ENCODE measurements at regions not wholly inside any gene's neighbourhood (a gene's known extent, or its start where the extent isn't known, plus 50 kb on each side); places are given as distances from the start of the nearest gene placed in this dataset.

- ATAC-seq (no peak), DNase-seq (ENCODE audit: low read depth, low spot score) (no peak), FAIRE-seq (no peak)
- Histone ChIP-seq H3K9ac (ENCODE audit: control insufficient read depth, insufficient read depth, low read length) (no peak overlapping the region), H3K27me3 (replicated peaks in 1 of 2; ENCODE audit: control insufficient read depth in 2 of 2, insufficient read depth in 2 of 2, low read length in 1 of 2) (no peaks in the 10 kb centered on the region), H4K20me1 (ENCODE audit: control insufficient read depth, insufficient read depth) (no peaks in the 10 kb centered on the region), H3K36me3 (ENCODE audit: control insufficient read depth in 2 of 2, insufficient read depth in 2 of 2, low read length in 1 of 2) (no peaks in the 10 kb centered on the region), H2AFZ (ENCODE audit: control insufficient read depth, low read depth, low read length) (no peak overlapping the region), H3K4me3 (no peak overlapping the region), H3K4me2 (ENCODE audit: control insufficient read depth, insufficient read depth) (no peak overlapping the region), H3K9me3 (replicated peaks; ENCODE audit: control insufficient read depth, insufficient read depth, low read length) (no peaks in the 10 kb centered on the region; the same call in 2 of the 3 replicates), H3K4me1 (ENCODE audit: control insufficient read depth, insufficient read depth, low read length) (peaks cover 11% of the 10 kb centered on the region), H3K79me2 (ENCODE audit: control insufficient read depth, insufficient read depth, low read length) (no peaks in the 10 kb centered on the region), H3K27ac (ENCODE audit: control insufficient read depth, insufficient read depth) (no peak overlapping the region)
- CTCF ChIA-PET: interaction anchor here (0.7 to 4.4 kb wide), 3 partner anchors 36 to 218 kb away, joined by 4 to 72 read pairs (median 41); no protein-coding TSS in a partner anchor
- WGBS (ENCODE audit: insufficient coverage, insufficient replicate concordance, low lambda C conversion rate, missing lambda C conversion rate): 87% methylated on average over 1 of the region's 1 CpG
- RAD21 ChIA-PET (ENCODE audit: unreplicated experiment): interaction anchor here (1.0 to 4.9 kb wide), 2 partner anchors 41 to 328 kb away, joined by 3 to 61 read pairs; no protein-coding TSS in a partner anchor
- intact Hi-C loops (cut with micrococcal nuclease; ENCODE audit: unreplicated experiment) (loop anchor here (5.0 kb wide), 2 partner anchors 145 to 345 kb away; no protein-coding TSS in a partner anchor), in situ Hi-C loops (cut with MboI) (loop anchor here (5.0 kb wide), 2 partner anchors 145 to 220 kb away; no protein-coding TSS in a partner anchor)
- SMC1A ChIA-PET (ENCODE audit: uncharacterized antibody, unreplicated experiment): interaction anchor here (0.9 to 4.7 kb wide), 4 partner anchors 35 to 664 kb away, joined by 3 to 80 read pairs (median 10); no protein-coding TSS in a partner anchor
- TF ChIP-seq, protein P1, sequence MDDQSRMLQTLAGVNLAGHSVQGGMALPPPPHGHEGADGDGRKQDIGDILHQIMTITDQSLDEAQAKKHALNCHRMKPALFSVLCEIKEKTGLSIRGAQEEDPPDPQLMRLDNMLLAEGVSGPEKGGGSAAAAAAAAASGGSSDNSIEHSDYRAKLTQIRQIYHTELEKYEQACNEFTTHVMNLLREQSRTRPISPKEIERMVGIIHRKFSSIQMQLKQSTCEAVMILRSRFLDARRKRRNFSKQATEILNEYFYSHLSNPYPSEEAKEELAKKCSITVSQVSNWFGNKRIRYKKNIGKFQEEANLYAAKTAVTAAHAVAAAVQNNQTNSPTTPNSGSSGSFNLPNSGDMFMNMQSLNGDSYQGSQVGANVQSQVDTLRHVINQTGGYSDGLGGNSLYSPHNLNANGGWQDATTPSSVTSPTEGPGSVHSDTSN (IDR thresholded peaks at IDR 0.05; ENCODE audit: insufficient replicate concordance, low read depth, low read length): no peak
- TF ChIP-seq NFIC (IDR thresholded peaks at IDR 0.05; ENCODE audit: low read depth, low read length): no peak
- TF ChIP-seq HDAC2 (IDR thresholded peaks at IDR 0.05): no peak
- no peak for TF ChIP-seq ETV6 (conservative IDR thresholded peaks at IDR 0.05 in 1 of 2, IDR thresholded peaks at IDR 0.05 in 1 of 2; ENCODE audit: borderline replicate concordance in 1 of 2, low read depth in 1 of 2)
- TF ChIP-seq TCF7 (IDR thresholded peaks at IDR 0.05; ENCODE audit: borderline replicate concordance): no peak
- no peak for TF ChIP-seq NR2F1 (conservative IDR thresholded peaks at IDR 0.05)
- no peak for TF ChIP-seq IRF4 (IDR thresholded peaks at IDR 0.05; ENCODE audit: low read depth, low read length)
- TF ChIP-seq MXI1 (IDR thresholded peaks at IDR 0.05; ENCODE audit: low read depth, low read length): no peak
- TF ChIP-seq PAX8 (IDR thresholded peaks at IDR 0.05): no peak
- TF ChIP-seq NRF1 (conservative IDR thresholded peaks at IDR 0.05; ENCODE audit: low read depth, low read length): no peak
- no peak for TF ChIP-seq SREBF1 (IDR thresholded peaks at IDR 0.05; ENCODE audit: low read length)
- TF ChIP-seq ZNF687 (IDR thresholded peaks at IDR 0.05): no peak
- no TSS peak for BruUV-seq (replicated peaks)
- POLR2A ChIA-PET: no interaction called here
Observed at GRCh38 chr6:137311940-137312339, 92.8 kb upstream of the IFNGR1 start.

Data from GM12878 (cell line).